ENCODE measurements at regions not wholly inside any gene's neighbourhood (a gene's known extent, or its start where the extent isn't known, plus 50 kb on each side); places are given as distances from the start of the nearest gene placed in this dataset.

GRCh38 chr2:64858541-64859311 is 130.5 kb upstream of the SLC1A4 start:
- peak; percentile 61 for DNase-seq

- DNase-seq: peak; percentile 76
Measured at GRCh38 chr2:64859312-64860212, 129.6 kb upstream of the SLC1A4 start.

- DNase-seq: peak; percentile 81
Measured at GRCh38 chr2:64860276-64860885, 128.8 kb upstream of the SLC1A4 start.

- DNase-seq: no peak
Measured at GRCh38 chr2:64860936-64861335, 128.3 kb upstream of the SLC1A4 start.

- DNase-seq: peak; percentile 73
Measured at GRCh38 chr2:64861452-64862397, 127.5 kb upstream of the SLC1A4 start.

- peak; percentile 84 for DNase-seq
Measured at GRCh38 chr2:64862623-64863022, 126.6 kb upstream of the SLC1A4 start.

GRCh38 chr2:64863097-64863820 is 125.9 kb upstream of the SLC1A4 start:
- peak; percentile 25 for DNase-seq

- DNase-seq: peak; percentile 62
Measured at GRCh38 chr2:64865073-64865830, 123.9 kb upstream of the SLC1A4 start.

- peak; percentile 33 for DNase-seq
Measured at GRCh38 chr2:64865831-64866345, 123.3 kb upstream of the SLC1A4 start.

GRCh38 chr2:64866797-64867196 is 122.4 kb upstream of the SLC1A4 start:
- no peak for DNase-seq

- DNase-seq: no peak
Measured at GRCh38 chr2:64867253-64867996, 121.8 kb upstream of the SLC1A4 start.

GRCh38 chr2:64869126-64869525 is 120.1 kb upstream of the SLC1A4 start:
- no peak for DNase-seq

GRCh38 chr2:64873472-64873924 is 115.7 kb upstream of the SLC1A4 start:
- peak; percentile 52 for DNase-seq

GRCh38 chr2:64874593-64874992 is 114.6 kb upstream of the SLC1A4 start:
- DNase-seq: no peak

- no peak for DNase-seq
Measured at GRCh38 chr2:64875368-64875767, 113.8 kb upstream of the SLC1A4 start.

GRCh38 chr2:64876137-64876647 is 113.0 kb upstream of the SLC1A4 start:
- DNase-seq: no peak

- no peak for DNase-seq
Measured at GRCh38 chr2:64879745-64880144, 109.5 kb upstream of the SLC1A4 start.

- DNase-seq: peak; percentile 43
Measured at GRCh38 chr2:64880193-64880951, 108.8 kb upstream of the SLC1A4 start.

- DNase-seq: peak; percentile 43
Measured at GRCh38 chr2:64881037-64881492, 108.1 kb upstream of the SLC1A4 start.

Data from inflammatory macrophage treated with lipopolysaccharide for 4 hours (primary cell).